NCI-H1105 treated with DMSO at 0.1 percent for 48 hours (cell line): ENCODE measurements at regions not wholly inside any gene's neighbourhood (a gene's known extent, or its start where the extent isn't known, plus 50 kb on each side); places are given as distances from the start of the nearest gene placed in this dataset.
"Not testable (repeated sequence)": the region's sequence is repeated elsewhere in the genome, so short reads cannot be mapped to it uniquely, and the experiment has no call there.

Experiments used
- DNase-seq: peaks from one replicate; lab custom pipeline; 2025; lab: John Stamatoyannopoulos, UW

DNA sequence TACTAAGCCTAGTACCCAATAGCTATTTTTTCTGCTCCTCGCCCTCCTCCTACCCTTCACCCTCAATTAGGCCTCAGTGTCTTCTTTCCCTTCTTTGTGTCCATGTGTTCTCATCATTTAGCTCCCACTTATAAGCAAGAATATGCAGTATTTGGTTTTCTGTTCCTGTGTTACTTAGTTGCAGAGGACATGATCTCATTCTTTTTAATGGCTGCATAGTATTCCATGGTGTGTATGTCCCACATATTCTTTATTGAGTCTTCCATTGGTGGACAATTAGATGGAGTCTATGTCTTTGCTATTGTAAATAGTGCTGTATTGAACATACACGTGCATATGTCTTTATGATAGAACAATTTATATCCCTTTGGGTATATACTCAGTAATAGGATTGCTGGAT is 106.9 kb upstream of the NR5A2 start:
- DNase-seq, result no peak

- no peak for DNase-seq
These were observed 98.0 kb upstream of the NR5A2 start for GRCh38 chr1:199929556-199929955.

DNA sequence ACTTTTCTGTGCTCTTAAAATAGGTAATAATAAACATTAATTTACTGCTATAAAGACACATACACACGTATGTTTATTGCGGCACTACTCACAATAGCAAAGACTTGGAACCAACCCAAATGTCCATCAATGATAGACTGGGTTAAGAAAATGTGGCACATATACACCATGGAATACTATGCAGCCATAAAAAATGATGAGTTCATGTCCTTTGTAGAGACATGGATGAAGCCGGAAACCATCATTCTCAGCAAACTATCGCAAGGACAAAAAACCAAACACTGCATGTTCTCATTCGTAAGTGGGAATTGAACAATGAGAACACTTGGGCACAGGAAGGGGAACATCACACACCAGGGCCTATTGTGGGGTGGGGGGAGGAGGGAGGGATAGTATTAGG is 97.4 kb upstream of the NR5A2 start:
- DNase-seq, result not testable (repeated sequence)

GRCh38 chr1:199931666-199932377 is 95.7 kb upstream of the NR5A2 start:
- no peak for DNase-seq

DNA sequence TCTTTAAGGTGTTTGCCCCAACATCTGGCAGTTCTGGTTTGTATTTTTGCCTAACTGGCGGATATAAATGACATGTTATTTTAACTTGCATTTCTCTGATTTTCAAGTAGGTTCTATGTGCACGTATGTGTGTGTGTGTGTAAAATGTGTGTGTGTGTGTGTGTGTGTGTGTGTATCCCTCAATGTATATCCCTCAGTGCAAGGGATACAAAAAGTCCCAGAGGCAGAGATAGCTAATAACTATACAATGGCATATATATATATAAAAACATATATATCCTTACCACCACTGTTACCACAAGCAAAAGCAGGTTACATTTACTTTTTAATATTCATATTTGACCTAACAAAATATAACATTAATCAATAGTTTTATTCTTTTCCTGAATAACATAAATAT is 95.0 kb upstream of the NR5A2 start:
- DNase-seq, result no peak

DNA sequence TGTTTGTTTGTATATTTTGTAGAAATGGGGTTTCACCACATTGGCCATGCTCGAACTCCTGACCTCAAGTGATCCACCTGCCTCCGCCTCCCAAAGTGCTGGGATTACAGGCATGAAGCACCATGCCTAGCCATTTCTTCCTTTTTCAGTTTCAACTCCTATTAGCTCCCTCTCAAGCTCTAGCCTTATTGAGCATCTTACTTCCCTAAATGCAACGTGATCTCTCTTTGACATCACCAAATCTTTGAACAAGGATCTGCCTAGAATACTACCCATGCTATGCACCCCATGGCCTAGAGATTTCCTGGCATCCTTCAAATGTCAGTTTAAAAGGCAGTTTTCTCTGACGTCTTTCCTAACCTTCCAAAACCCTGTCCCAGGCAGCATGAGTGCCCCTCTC is 91.1 kb upstream of the NR5A2 start:
- DNase-seq, result no peak

GRCh38 chr1:199937161-199937560 is 90.3 kb upstream of the NR5A2 start:
- no peak for DNase-seq

DNA sequence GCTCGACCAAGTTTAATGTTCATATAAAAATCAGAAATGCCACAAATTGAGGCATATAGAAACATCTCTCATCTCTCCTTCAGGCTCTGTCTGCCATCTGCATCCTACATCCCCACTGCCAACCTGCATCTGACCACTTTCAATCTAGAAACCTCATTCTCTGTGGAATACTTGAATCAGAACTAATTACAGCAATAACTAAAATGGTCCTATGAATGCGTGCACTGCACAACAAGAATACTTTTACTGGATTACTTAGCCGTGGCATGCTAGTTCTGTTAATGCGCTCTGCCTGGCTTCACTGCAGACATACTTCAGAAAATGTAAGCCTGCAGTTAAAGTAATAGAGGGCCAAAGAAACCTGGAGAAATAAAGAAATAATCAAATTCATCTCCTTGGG is 89.8 kb upstream of the NR5A2 start:
- DNase-seq, result no peak

GRCh38 chr1:199944986-199945385 is 82.5 kb upstream of the NR5A2 start:
- no peak for DNase-seq

DNA sequence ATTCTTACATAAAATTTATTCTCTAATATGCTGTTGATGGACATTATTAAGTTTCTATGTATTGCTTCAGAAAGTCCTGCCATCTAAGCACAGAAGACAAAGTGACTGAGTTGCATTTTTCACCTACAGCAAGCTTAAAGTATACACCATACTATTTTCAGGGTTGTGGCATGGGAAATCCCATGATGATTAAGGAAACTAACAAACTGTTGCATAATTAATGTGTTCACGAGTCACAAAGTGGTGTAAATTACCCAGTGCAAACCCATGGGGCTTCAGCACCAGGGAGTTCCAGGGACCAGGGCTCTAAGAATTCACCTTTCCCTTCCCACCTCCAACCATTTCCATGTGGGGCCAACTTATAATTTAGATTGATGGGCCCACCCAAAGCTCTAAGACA is 81.9 kb upstream of the NR5A2 start:
- no peak for DNase-seq

- DNase-seq, result no peak
These were observed 81.0 kb upstream of the NR5A2 start for GRCh38 chr1:199946305-199947155.

GRCh38 chr1:199948587-199949280 is 78.8 kb upstream of the NR5A2 start:
- peak; percentile 20 for DNase-seq

GRCh38 chr1:199951005-199951404 is 76.5 kb upstream of the NR5A2 start:
- not testable (repeated sequence) for DNase-seq

DNA sequence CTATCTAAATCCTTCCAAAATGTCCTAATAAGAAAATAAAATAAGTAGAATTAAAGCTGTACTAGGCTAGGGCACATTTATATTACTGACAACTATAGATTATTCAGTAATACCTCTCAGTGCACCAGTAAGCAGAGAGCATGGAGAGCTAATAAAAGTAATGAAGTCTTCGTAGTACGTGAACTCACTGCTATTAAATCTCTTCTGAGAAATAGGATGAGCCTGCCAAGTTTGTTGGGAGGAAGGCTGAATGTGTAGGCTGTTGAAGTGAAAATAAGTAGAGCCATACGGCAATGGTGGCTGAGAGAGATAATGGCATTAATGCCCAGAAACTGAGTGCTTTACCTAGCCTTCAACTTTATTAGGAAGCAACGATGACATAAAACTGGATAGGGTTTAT is 73.9 kb upstream of the NR5A2 start:
- no peak for DNase-seq

DNA sequence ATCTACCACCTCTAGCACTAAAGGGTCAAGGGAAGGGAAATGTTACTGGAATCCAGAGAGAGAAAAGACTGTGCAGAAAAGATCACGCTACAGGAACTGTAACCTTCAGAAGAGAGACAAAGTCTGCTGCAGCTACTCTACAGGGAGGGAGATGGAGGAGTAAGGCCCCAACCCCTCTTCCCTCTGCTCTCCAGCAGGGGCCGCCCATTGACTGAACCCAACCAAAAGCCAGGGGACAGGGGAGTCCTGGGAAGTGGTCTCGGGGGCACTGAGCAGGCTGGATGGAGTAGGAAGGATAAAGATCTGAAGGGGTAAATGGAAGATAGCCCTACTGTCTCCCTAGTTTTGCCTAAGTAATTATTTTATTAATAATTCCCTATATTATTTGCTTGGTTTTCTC is 72.8 kb upstream of the NR5A2 start:
- no peak for DNase-seq

- DNase-seq, result no peak
These were observed 72.3 kb upstream of the NR5A2 start for GRCh38 chr1:199955235-199955634.

- no peak for DNase-seq
These were observed 71.5 kb upstream of the NR5A2 start for GRCh38 chr1:199956005-199956404.

DNA sequence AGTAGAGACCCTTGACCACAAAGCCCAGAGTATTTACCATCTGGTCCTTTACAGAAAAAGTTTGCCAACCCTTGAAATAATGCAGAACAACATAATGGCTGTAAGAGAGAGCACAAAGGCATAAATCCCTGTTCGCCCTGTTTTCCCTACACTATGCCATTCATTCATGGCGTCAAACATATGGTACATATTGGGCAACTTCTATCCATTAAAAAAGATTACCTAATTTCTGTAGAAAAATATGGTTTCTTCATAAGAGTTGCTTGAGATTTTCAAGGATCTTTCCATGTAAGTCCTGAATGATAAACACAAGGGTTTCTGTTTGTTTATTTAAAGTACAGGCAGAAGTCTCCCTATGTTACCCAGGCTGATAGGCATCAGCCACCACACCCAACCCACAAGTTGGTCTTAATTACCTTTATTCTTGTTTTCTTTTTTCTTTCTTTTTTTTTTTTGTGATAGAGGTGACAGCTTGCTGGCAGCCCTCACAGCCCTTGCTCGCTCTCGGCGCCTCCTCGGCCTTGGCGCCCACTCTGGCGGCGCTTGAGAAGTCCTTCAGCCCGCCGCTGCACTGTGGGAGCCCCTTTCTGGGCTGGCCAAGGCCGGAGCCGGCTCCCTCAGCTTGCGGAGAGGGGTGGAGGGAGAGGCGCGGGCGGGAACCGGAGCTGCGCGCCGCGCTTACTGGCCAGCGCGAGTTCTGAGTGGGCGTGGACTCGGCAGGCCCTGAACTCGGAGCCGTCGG is 68.3 kb upstream of the NR5A2 start:
- no peak for DNase-seq

DNA sequence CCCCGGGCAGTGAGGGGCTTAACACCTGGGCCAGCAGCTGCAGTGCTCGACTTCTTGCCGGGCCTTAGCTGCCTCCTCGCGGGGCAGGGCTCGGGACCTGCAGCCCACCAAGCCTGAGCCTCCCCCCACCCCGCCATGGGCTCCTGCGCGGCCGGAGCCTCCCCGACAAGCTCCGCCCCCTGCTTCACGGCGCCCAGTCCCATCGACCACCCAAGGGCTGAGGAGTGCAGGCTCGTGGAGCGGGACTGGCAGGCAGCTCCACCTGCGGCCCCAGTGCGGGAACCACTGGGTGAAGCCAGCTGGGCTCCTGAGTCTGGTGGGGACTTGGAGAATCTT is 67.8 kb upstream of the NR5A2 start:
- DNase-seq, result no peak

GRCh38 chr1:199970125-199970524 is 57.4 kb upstream of the NR5A2 start:
- DNase-seq, result no peak

- DNase-seq, result no peak
These were observed 50.9 kb upstream of the NR5A2 start for GRCh38 chr1:199976496-199977144.
